ENCODE measurements at regions not wholly inside any gene's neighbourhood (a gene's known extent, or its start where the extent isn't known, plus 50 kb on each side); places are given as distances from the start of the nearest gene placed in this dataset.

- no peak for DNase-seq
These were observed 988.3 kb upstream of the LCORL start for GRCh38 chr4:19009881-19010280.

- DNase-seq: no peak
These were observed 983.7 kb upstream of the LCORL start for GRCh38 chr4:19005211-19005610.

GRCh38 chr4:19002170-19002569 is 980.6 kb upstream of the LCORL start:
- no peak for DNase-seq

- DNase-seq: no peak
These were observed 978.0 kb upstream of the LCORL start for GRCh38 chr4:18999595-18999994.

GRCh38 chr4:18981234-18981615 is 959.7 kb upstream of the LCORL start:
- DNase-seq: no peak

- DNase-seq: no peak
These were observed 959.1 kb upstream of the LCORL start for GRCh38 chr4:18980516-18981233.

GRCh38 chr4:18976884-18977283 is 955.3 kb upstream of the LCORL start:
- no peak for DNase-seq

GRCh38 chr4:18975916-18976808 is 954.6 kb upstream of the LCORL start:
- no peak for DNase-seq

- DNase-seq: no peak
These were observed 951.7 kb upstream of the LCORL start for GRCh38 chr4:18973296-18973695.

- DNase-seq: no peak
These were observed 940.3 kb upstream of the LCORL start for GRCh38 chr4:18961879-18962278.

GRCh38 chr4:18961266-18961665 is 939.7 kb upstream of the LCORL start:
- DNase-seq: no peak

- no peak for DNase-seq
These were observed 936.2 kb upstream of the LCORL start for GRCh38 chr4:18957716-18958115.

GRCh38 chr4:18954538-18954937 is 933.0 kb upstream of the LCORL start:
- no peak for DNase-seq

GRCh38 chr4:18953613-18954012 is 932.1 kb upstream of the LCORL start:
- no peak for DNase-seq

- DNase-seq: no peak
These were observed 923.9 kb upstream of the LCORL start for GRCh38 chr4:18945464-18945863.

- DNase-seq: no peak
These were observed 921.3 kb upstream of the LCORL start for GRCh38 chr4:18942874-18943273.

- DNase-seq: no peak
These were observed 917.0 kb upstream of the LCORL start for GRCh38 chr4:18938343-18939099.

GRCh38 chr4:18937746-18938145 is 916.2 kb upstream of the LCORL start:
- no peak for DNase-seq

- DNase-seq: no peak
These were observed 915.5 kb upstream of the LCORL start for GRCh38 chr4:18937080-18937479.

- DNase-seq: no peak
These were observed 914.2 kb upstream of the LCORL start for GRCh38 chr4:18935659-18936345.

GRCh38 chr4:18934197-18934596 is 912.6 kb upstream of the LCORL start:
- DNase-seq: no peak

- no peak for DNase-seq
These were observed 911.3 kb upstream of the LCORL start for GRCh38 chr4:18932730-18933339.
